ENCODE measurements at regions not wholly inside any gene's neighbourhood (a gene's known extent, or its start where the extent isn't known, plus 50 kb on each side); places are given as distances from the start of the nearest gene placed in this dataset.

DNA sequence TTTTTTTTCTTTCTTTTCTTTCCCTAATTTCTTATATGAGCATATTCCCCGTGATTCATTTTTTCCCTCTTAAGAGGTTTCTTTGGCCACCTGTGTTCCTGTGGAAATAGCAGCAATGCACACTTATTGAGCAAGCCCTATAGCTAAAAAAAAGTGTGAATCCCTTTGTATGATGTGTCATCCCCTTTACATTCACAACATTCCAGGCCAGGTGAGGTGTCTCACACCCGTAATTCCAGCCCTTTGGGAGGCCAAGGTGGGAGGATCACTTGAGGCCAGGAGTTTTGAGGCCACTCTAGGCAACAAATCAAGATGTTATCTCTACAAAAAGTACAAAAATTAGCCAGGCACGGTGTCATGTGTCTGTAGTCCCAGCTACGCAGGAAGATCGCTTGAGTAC is 700.4 kb upstream of the TBX3 start:
- Histone ChIP-seq H3K4me2 (ENCODE audit: insufficient read depth in 1 of 2, low read depth in 2 of 2, low read length in 2 of 2) (no peak overlapping the region), H4K91ac (replicated peaks; ENCODE audit: insufficient read length, low read length) (no peak overlapping the region), H3K36me3 (ENCODE audit: control insufficient read depth in 2 of 4, insufficient read depth in 4 of 4, low read length in 3 of 4) (no peaks in the 10 kb centered on the region), H3K79me1 (ENCODE audit: low read depth, low read length) (no peaks in the 10 kb centered on the region), H3K9me3 (ENCODE audit: insufficient read depth in 2 of 2, low read depth in 1 of 2, low read length in 1 of 2) (no peaks in the 10 kb centered on the region), H2BK20ac (ENCODE audit: low read length) (no peak overlapping the region), H3K56ac (replicated peaks; ENCODE audit: insufficient read length, low read depth, low read length) (no peak overlapping the region), H2AK5ac (ENCODE audit: low read depth, low read length) (no peak overlapping the region), H4K8ac (ENCODE audit: extremely low read depth, insufficient read depth, low read length) (no peak overlapping the region), H2AFZ (ENCODE audit: low read length) (no peak overlapping the region), H3K27ac (ENCODE audit: low read depth, low read length) (no peak overlapping the region), H3K79me2 (ENCODE audit: control insufficient read depth in 1 of 2, insufficient read depth in 2 of 2, low read length in 2 of 2) (no peaks in the 10 kb centered on the region), H3K4me1 (replicated peaks in 1 of 4; ENCODE audit: control insufficient read depth in 3 of 4, insufficient read depth in 4 of 4, low read length in 3 of 4) (no peaks in the 10 kb centered on the region), H3K23ac (ENCODE audit: insufficient read length) (no peak overlapping the region), H3K4ac (replicated peaks; ENCODE audit: insufficient read length, low read depth, low read length) (no peak overlapping the region), H2BK120ac (replicated peaks; ENCODE audit: low read depth, low read length) (no peak overlapping the region), H3K23me2 (ENCODE audit: low read depth, low read length) (no peaks in the 10 kb centered on the region), H2BK15ac (ENCODE audit: low read length) (no peak overlapping the region), H3K18ac (ENCODE audit: extremely low read depth, low read length) (no peak overlapping the region), H2BK12ac (ENCODE audit: low read depth, low read length) (no peak overlapping the region), H3K4me3 (ENCODE audit: extremely low read depth in 1 of 4, insufficient read depth in 2 of 4, low read depth in 3 of 4, low read length in 4 of 4) (no peak overlapping the region), H3K27me3 (replicated peaks in 1 of 4; ENCODE audit: control insufficient read depth in 3 of 4, extremely low read depth in 1 of 4, insufficient read depth in 3 of 4, low read length in 3 of 4) (no peaks in the 10 kb centered on the region), H3K9ac (replicated peaks in 1 of 4; ENCODE audit: extremely low read depth in 1 of 4, low read depth in 3 of 4, low read length in 3 of 4) (no peak overlapping the region), H4K5ac (ENCODE audit: insufficient read length, low read depth, low read length) (no peak overlapping the region), H4K20me1 (replicated peaks in 1 of 2; ENCODE audit: control insufficient read depth in 1 of 2, insufficient read depth in 2 of 2, low read length in 2 of 2) (no peaks in the 10 kb centered on the region), H3K14ac (ENCODE audit: insufficient read length) (no peak overlapping the region), H2BK5ac (ENCODE audit: low read depth, low read length) (no peak overlapping the region)
- POLR2A ChIA-PET (ENCODE audit: partially characterized antibody) = no interaction called here
- CTCF ChIA-PET (ENCODE audit: partially characterized antibody) = no interaction called here
- WGBS, 2 experiments (ENCODE audit: extremely low coverage in 1 of 2, insufficient coverage in 1 of 2, insufficient read length in 1 of 2, insufficient replicate concordance in 2 of 2, low coverage in 1 of 2, low lambda C conversion rate in 2 of 2, missing lambda C conversion rate in 1 of 2) = 93% methylated on average over 5 of the region's 5 CpGs; no CpG with 5 or more reads in 1 of the 2 experiments
- no peak for DNase-seq (ENCODE audit: low read depth in 1 of 2, low spot score in 2 of 2)
- FAIRE-seq = no peak
- TF ChIP-seq POLR2AphosphoS5 (IDR thresholded peaks at IDR 0.05; ENCODE audit: low read depth, low read length) = no peak
- 0 out of 2 replicates have a peak, but pooled peaks have one; percentile 8 for TF ChIP-seq TEAD4 (IDR thresholded peaks at IDR 0.05; ENCODE audit: low read depth, low read length)

All from H1 (cell line).